ENCODE measurements at regions not wholly inside any gene's neighbourhood (a gene's known extent, or its start where the extent isn't known, plus 50 kb on each side); places are given as distances from the start of the nearest gene placed in this dataset.

- DNase-seq: no peak
Observed at GRCh38 chrX:143171703-143172102, 146.0 kb downstream of the SPANXN4 start.

GRCh38 chrX:143165778-143166177, 140.1 kb downstream of the SPANXN4 start:
- no peak for DNase-seq

GRCh38 chrX:143139681-143140080, 114.0 kb downstream of the SPANXN4 start:
- no peak for DNase-seq

- no peak for DNase-seq
Observed at GRCh38 chrX:143121477-143121876, 95.7 kb downstream of the SPANXN4 start.

- DNase-seq: no peak
Observed at GRCh38 chrX:143115466-143115865, 89.7 kb downstream of the SPANXN4 start.

- DNase-seq: no peak
Observed at GRCh38 chrX:143095816-143096215, 70.1 kb downstream of the SPANXN4 start.

GRCh38 chrX:143095321-143095720, 69.6 kb downstream of the SPANXN4 start:
- DNase-seq: peak; percentile 20

GRCh38 chrX:143094417-143095023, 68.8 kb downstream of the SPANXN4 start:
- no peak for DNase-seq

All from skin of body (tissue), 1 donor.